Stimulated activated naive CD4-positive, alpha-beta T cell (primary cell): ENCODE measurements at regions not wholly inside any gene's neighbourhood (a gene's known extent, or its start where the extent isn't known, plus 50 kb on each side); places are given as distances from the start of the nearest gene placed in this dataset.
"Not testable (repeated sequence)": the region's sequence is repeated elsewhere in the genome, so short reads cannot be mapped to it uniquely, and the experiment has no call there.

Source experiments
- DNase-seq, 6 experiments: peaks; one replicate each; lab custom pipeline; 2025; lab: John Stamatoyannopoulos, UW

DNA sequence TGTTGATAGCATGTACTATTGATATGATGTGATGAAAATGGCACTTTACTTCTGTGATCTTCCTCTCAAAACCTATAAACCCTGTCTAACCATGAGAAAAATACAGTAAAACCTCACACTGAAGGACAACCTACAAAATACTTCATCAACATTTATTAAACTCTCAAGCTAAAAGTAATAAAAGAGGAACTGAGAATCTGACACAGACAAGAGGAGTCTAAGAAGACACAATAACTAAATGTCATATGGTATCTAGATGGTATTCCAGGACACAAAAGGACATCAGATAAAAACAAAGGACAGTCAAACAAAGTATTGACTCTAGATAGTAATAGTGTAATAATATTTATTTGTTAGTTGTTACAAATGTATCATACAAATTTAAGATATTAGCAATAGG is 655.3 kb downstream of the SH3BGRL start:
- no peak for DNase-seq

DNA sequence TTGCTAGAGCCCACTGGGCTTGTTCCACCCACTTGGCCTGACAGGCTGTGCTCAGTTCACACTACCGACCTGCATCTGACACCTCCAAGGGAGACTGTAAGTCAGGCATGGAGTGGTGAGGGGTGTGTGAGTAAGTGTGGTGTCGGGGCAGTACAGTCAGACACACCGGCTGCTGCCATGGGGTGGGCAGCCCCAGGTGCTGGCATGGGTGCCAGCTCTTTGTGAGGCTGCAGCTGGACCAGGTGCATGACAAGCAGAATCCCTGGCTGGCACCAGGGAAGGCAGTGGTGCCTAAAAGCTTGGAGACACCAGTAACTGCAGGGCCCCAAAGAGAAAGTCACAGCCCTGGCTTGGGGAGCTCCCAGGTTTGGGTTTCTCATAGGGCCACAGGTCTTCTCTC is 665.0 kb downstream of the SH3BGRL start:
- no peak for DNase-seq

GRCh38 chrX:81868979-81869378 is 667.1 kb downstream of the SH3BGRL start:
- DNase-seq = no peak

GRCh38 chrX:81874807-81875206 is 672.9 kb downstream of the SH3BGRL start:
- no peak for DNase-seq

GRCh38 chrX:81875800-81876199 is 673.9 kb downstream of the SH3BGRL start:
- DNase-seq = no peak

DNA sequence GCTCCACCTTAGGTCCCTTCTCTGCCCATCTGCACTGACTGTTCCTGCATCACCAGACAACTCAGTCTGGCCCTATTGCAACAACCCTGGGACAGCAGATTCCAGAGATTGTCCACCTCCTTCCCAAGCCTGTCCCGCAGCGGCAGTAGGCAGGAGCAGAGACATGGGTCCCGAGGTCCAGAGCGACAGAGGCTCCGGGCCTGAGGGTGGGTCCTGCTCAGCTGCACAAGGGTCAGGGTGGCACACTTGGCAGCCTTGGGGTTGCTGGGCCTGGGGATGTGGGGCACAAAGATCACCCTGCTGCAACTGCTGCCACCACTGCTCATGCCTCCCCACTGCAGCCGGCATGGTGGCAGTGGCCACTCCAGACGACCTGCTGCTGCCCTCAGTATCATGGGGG is 674.5 kb downstream of the SH3BGRL start:
- DNase-seq = no peak

DNA sequence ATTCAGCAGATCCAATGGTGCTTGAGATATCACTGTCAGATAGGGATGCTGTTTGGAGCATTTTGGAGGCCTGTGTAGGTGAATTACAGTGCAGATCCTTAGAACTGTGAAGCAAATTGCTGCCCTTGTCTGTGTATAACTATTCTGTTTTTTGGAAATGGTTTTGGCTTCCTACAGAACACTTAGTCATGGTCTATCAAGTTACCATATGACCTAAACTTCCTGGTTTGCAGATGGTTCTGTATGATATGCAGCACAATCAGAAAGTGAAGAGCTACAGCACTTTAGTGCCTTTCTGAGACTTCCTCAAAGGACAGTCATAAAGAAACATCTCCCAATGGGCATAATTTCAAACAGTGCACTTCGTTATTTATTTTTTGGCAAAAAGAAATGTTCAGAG is 688.6 kb downstream of the SH3BGRL start:
- no peak for DNase-seq

DNA sequence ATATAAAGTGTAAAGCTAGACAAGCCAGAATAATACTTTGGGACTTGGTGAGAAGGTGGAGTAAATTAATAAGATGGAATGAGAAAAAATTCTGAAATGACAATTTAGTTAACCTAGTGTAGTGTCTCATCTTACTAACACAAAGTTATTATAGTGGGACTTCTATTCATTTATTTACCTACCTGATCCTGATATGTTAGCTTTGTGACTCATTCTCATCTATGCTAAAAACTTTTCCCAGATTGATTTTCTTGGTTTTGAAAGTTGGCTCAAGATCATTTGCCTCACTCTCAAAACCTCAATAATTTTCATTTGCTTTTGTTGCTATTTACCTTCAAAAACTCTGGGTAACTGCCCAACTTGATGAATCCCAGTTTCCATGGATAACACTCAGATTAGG is 698.6 kb downstream of the SH3BGRL start:
- no peak for DNase-seq

DNA sequence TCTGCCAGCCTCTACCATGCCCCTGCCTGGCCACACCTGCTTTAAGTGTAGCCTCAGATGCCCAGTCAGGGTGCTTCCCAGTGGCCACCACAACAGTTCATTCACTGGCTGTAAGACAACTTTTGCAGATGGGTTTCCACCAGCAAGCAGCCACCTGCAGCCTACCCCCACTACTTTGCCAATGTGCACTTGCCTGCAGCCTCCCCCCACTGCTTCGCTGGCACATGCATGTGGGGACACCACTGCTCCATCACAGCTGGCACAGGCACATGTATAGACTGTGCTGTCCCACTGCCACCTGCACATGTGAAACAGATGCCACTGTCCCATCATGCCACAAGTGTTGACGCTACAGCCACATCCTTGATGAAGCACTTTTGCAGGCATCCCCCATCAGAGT is 723.9 kb downstream of the SH3BGRL start:
- no peak for DNase-seq

GRCh38 chrX:81945911-81946310 is 744.0 kb downstream of the SH3BGRL start:
- not testable (repeated sequence) for DNase-seq

DNA sequence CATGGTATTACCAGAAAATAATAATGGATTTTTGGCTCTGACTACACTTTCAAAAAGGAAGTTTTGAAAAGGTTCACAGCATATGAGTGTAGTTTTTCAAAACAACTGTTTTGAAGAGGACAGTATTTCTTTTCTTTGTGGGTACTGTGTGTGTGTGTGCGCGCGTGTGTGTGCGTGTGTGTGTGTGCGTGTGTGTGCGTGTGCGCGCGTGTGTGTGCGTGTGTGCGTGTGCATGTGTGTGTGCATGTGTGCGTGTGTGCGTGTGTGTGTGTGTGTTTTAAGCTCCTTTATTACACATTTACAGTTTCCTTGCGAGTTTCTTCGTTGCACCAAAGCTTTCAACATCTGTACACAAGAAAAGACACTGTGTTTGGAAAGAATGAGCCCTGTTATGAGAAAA is 755.4 kb downstream of the SH3BGRL start:
- no peak for DNase-seq

DNA sequence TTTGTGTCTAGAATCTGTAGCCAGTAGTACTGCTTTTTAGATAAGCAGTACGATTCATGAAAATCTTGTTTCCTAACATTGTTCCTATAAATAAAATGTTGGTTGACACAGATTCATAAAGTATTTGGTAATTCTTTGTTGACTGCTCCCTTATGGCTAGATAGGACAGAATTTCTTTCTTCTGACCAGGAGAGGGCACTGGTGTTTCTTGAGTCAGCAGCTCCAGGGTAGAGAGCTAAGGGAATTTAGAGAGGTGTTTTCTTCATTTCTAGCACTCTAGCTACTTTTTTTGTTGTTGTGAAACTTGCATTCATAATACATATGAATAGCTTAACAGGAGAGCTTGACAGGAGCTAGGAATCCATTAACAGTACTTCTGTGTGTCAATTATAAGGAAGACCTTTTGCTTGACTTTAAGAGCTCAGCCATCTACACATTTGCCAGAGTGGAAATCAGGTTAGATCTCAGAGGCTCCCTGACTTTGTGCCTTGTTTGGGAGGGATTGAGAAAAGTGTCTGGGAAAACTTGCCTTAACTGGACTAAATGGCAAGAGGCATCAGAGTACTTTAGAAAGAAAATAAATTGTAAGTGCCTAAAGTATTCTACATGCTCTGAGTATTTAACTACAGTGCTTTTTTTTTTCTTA is 756.1 kb downstream of the SH3BGRL start:
- DNase-seq = peak in 1 of 6 experiments; percentile 2

- no peak for DNase-seq
These were observed 758.1 kb downstream of the SH3BGRL start for GRCh38 chrX:81959964-81960363.

DNA sequence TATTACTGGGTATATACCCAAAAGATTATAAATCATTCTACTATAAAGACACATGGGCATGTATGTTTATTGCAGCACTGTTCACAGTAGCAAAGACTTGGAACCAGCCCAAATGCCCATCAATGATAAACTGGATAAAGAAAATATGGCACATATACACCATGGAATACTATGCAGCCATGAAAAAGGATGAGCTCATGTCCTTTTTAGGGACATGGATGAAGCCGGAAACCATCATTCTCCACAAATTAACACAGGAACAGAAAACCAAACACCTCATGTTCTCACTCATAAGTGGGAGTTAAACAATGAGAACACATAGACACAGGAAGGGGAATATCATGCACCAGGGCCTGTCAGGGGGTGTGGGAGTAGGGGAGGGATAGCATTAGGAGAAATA is 772.5 kb downstream of the SH3BGRL start:
- DNase-seq = not testable (repeated sequence)

DNA sequence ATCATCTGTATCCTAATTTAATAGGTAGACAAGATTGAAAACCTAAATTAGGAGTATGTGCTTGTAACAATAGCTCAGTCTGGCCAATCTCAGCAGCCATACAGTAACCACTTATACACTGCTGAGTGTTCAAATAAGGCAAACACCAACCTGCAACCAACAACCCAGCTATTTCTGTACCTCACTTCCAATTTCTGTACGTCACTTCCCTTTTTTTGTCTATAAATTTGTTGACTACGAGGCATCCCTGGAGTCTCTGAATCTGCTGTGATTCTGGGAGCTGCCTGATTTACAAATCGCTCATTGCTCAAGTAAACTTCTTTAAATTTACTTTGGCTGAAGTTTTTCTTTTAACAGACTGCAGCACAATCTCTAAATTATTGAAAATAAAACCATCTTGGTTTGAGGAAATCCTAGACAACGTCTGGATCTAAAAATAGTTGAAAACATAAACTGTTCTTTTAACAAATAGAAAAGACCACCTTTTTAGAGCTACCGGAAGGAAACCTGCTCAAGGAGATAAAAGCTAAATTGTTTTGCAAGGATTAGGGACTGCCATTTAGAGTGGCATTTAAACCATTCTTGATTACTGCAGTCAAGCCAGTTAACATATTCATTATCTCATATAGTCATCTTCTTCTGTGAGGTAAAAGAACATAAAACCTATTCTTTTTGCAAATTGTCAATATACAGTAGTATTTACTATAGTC is 778.1 kb downstream of the SH3BGRL start:
- no peak for DNase-seq

- not testable (repeated sequence) for DNase-seq
These were observed 785.3 kb downstream of the SH3BGRL start for GRCh38 chrX:81987217-81987616.

DNA sequence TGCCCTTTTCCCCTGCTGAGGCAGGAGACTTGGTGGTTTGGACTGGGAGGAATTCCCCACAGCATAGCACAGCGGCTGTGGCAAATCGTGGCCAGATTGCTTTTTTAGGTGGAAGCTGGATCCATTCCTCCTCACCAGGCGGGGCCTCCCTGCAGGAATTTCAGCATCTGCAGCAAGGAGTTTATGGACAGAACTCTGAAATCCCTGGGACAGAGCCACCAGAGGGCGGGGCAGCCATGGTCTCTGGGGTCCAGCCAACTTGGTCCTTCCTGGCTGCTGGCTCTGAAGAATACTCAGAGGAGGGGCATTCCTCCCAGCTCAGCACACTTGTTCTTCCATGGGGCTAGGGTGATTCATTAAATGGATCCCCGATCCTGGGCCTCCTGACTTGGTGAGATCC is 794.3 kb downstream of the SH3BGRL start:
- no peak for DNase-seq

GRCh38 chrX:82029571-82030218 is 827.8 kb downstream of the SH3BGRL start:
- DNase-seq = no peak

DNA sequence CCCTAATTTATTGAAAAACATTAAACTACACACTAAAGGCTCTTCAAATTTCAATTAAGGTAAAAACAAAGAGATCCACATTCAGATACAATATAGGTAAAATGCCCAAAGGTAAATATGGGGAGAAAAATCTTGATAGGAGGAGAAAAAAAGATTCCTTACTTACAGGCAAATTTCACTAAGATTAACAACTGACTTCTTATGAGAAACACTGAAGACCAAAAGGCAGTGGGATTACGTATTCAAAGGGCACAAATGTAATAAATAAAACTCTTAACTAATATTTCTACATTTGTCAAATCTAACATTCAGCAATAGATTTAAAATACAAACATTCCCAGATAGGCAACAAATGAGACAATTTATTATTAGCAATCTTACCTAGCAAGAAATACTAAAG is 829.3 kb downstream of the SH3BGRL start:
- DNase-seq = no peak

DNA sequence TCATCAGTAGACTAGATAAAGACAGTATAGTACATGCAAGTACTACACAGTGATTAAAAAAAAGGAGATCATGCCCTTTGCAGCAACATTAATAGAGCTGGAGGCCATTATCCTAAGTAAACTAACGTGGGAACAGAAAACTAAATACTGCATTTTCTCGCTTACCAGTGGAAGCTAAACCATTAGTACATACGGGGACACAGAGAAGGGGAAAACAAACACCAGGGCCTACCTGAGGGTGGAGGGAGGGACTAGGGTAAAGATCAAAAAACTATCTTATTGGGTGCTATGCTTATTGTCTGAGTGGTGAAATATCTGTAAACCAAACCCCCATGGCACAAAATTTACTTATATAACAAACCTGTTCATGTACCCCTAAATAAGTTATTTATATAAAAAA is 836.9 kb downstream of the SH3BGRL start:
- no peak for DNase-seq

GRCh38 chrX:82041034-82041433 is 839.1 kb downstream of the SH3BGRL start:
- no peak for DNase-seq

- DNase-seq = no peak
These were observed 856.8 kb downstream of the SH3BGRL start for GRCh38 chrX:82058728-82059127.

DNA sequence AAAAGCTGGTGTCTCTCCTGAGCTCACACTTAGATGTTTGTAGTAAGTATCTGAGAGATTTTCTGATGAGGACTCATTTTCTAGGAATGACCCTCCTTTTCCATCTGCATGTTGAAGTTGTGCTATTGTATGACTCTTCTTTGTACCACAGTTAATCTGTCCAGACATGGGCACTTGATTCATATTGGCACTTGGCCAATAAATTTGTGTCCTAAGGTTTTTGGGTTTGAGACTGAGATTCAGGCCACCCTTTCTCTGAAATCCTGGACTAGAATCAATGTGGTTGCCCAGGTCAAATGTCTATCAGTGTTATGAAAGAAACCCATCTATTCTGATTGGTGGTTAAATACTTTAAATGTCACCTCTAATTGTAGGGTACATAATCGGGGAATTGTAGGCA is 869.0 kb downstream of the SH3BGRL start:
- no peak for DNase-seq
